ENCODE measurements at regions not wholly inside any gene's neighbourhood (a gene's known extent, or its start where the extent isn't known, plus 50 kb on each side); places are given as distances from the start of the nearest gene placed in this dataset.

DNA sequence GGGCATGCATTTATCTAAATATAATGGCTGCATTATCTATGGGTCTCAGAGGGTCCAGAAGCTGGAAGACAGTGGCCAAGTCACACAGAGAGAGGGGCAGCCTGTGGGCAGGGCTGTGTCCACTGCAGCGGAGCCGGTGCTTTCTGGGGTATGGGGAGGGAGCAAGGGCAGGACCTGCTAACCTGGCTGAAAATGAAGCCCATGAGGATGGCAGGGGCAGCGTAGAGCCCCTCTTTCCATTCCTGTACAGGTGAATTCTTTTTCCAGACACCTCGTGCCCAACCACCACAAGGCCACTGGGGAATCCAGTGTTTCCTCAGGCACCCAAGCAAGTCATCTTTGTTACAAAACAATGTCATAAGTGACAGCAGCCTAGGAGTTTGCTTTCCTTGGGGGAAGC is 305.9 kb upstream of the IRX4 start:
- H3K27me3 Mint-ChIP-seq (ENCODE audit: low read depth) = peaks cover 65% of the 10 kb centered on the region
- H3K4me3 Mint-ChIP-seq = no peak overlapping the region
- peaks cover 4% of the 10 kb centered on the region for H3K4me1 Mint-ChIP-seq
- TF ChIP-seq CTCF (IDR thresholded peaks at IDR 0.05; ENCODE audit: unreplicated experiment) = no peak
- no peaks in the 10 kb centered on the region for H3K36me3 Mint-ChIP-seq
- no peak overlapping the region for H3K27ac Mint-ChIP-seq
- no peak for DNase-seq (ENCODE audit: low spot score in 2 of 2, unreplicated experiment in 2 of 2)
- no peaks in the 10 kb centered on the region for H3K9me3 Mint-ChIP-seq

GRCh38 chr5:2188137-2188536 is 305.4 kb upstream of the IRX4 start:
- Mint-ChIP-seq H3K9me3 (no peaks in the 10 kb centered on the region), H3K4me3 (no peak overlapping the region), H3K27me3 (ENCODE audit: low read depth) (peaks cover 61% of the 10 kb centered on the region), H3K36me3 (no peaks in the 10 kb centered on the region), H3K4me1 (no peaks in the 10 kb centered on the region), H3K27ac (no peak overlapping the region)
- no peak for TF ChIP-seq CTCF (IDR thresholded peaks at IDR 0.05; ENCODE audit: unreplicated experiment)
- no peak for DNase-seq (ENCODE audit: low spot score in 2 of 2, unreplicated experiment in 2 of 2)

DNA sequence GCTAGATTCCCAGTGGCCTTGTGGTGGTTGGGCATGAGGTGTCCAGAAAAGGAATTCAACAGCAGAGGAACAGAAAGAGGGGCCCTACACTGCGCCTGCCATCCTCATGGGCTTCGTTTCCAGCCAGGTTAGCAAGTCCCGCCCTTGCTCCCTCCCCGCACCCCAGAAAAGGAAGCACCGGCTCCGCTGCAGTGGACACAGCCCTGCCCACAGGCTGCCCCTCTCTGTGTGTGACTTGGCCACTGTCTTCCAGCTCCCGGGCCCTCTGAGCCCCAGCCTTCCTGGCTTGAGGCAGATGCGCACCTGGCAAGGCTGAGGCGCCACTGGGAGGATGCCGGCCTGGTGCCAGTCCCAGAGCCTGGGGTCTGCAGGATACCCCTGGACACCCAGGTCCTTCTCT is 305.0 kb upstream of the IRX4 start:
- DNase-seq (ENCODE audit: low spot score in 2 of 2, unreplicated experiment in 2 of 2) = peak in 1 of 2 experiments; percentile 36
- no peak overlapping the region for H3K27ac Mint-ChIP-seq
- TF ChIP-seq CTCF (IDR thresholded peaks at IDR 0.05; ENCODE audit: unreplicated experiment) = no peak
- no peaks in the 10 kb centered on the region for H3K4me1 Mint-ChIP-seq
- H3K4me3 Mint-ChIP-seq = no peak overlapping the region
- no peaks in the 10 kb centered on the region for H3K36me3 Mint-ChIP-seq
- no peaks in the 10 kb centered on the region for H3K9me3 Mint-ChIP-seq
- peaks cover 56% of the 10 kb centered on the region for H3K27me3 Mint-ChIP-seq (ENCODE audit: low read depth)

- no peaks in the 10 kb centered on the region for H3K4me1 Mint-ChIP-seq
- no peak for DNase-seq (ENCODE audit: low spot score in 2 of 2, unreplicated experiment in 2 of 2)
- no peak for TF ChIP-seq CTCF (IDR thresholded peaks at IDR 0.05; ENCODE audit: unreplicated experiment)
- peaks cover 51% of the 10 kb centered on the region for H3K27me3 Mint-ChIP-seq (ENCODE audit: low read depth)
- H3K9me3 Mint-ChIP-seq = no peaks in the 10 kb centered on the region
- no peaks in the 10 kb centered on the region for H3K36me3 Mint-ChIP-seq
- no peak overlapping the region for H3K4me3 Mint-ChIP-seq
- no peak overlapping the region for H3K27ac Mint-ChIP-seq
These were observed 304.4 kb upstream of the IRX4 start for GRCh38 chr5:2187156-2187555.

DNA sequence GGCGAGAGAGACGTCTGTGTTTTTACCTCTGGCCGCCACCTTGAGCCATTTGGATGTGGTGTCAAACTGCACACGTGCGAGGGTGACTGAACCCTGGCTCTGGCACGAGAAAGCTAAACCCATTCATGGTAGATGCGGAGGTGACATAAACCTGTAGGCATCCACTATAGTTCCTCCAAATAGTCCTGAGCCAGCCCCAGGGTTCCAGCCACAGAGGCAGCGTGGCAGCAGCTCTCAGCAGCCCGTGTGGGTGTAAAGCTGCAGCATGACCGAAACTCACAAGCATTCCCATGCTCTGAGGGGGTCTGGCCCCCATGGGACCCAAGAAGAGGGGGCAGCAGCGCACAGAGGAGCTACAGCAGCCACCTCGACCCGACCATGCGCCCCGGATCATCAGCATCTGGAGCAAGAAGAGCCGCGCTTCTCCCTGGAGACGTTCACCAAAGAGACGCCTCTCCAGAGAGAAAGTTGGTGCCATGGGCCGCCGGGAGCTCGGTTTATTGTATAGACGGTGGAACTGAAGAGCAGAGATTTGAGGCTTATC is 303.8 kb upstream of the IRX4 start:
- no peak for TF ChIP-seq CTCF (IDR thresholded peaks at IDR 0.05; ENCODE audit: unreplicated experiment)
- no peaks in the 10 kb centered on the region for H3K36me3 Mint-ChIP-seq
- H3K27me3 Mint-ChIP-seq (ENCODE audit: low read depth) = peaks cover 46% of the 10 kb centered on the region

More for the DNA sequence above, 303.8 kb upstream of the IRX4 start:
- Mint-ChIP-seq H3K27ac (no peak overlapping the region), H3K4me3 (no peak overlapping the region), H3K9me3 (no peaks in the 10 kb centered on the region), H3K4me1 (no peaks in the 10 kb centered on the region)
- no peak for DNase-seq (ENCODE audit: low spot score in 2 of 2, unreplicated experiment in 2 of 2)
